ENCODE measurements at regions not wholly inside any gene's neighbourhood (a gene's known extent, or its start where the extent isn't known, plus 50 kb on each side); places are given as distances from the start of the nearest gene placed in this dataset.
A peak's percentile ranks its signal among the peaks of the same experiment; 100 is the strongest.

GRCh38 chr10:28432210-28432676, 100.7 kb upstream of the WAC start:
- Histone ChIP-seq H2AK5ac (ENCODE audit: low read depth, low read length) (no peak overlapping the region), H3K4me3 (ENCODE audit: extremely low read depth in 1 of 4, insufficient read depth in 2 of 4, low read depth in 3 of 4, low read length in 4 of 4) (no peak overlapping the region), H4K91ac (replicated peaks; ENCODE audit: insufficient read length, low read length) (no peak overlapping the region), H3K4me1 (replicated peaks in 1 of 4; ENCODE audit: control insufficient read depth in 3 of 4, insufficient read depth in 4 of 4, low read length in 3 of 4) (no peaks in the 10 kb centered on the region), H3K9me3 (ENCODE audit: insufficient read depth in 2 of 2, low read depth in 1 of 2, low read length in 1 of 2) (no peaks in the 10 kb centered on the region), H4K20me1 (replicated peaks in 1 of 2; ENCODE audit: control insufficient read depth in 1 of 2, insufficient read depth in 2 of 2, low read length in 2 of 2) (no peaks in the 10 kb centered on the region), H2BK5ac (ENCODE audit: low read depth, low read length) (no peak overlapping the region), H3K18ac (ENCODE audit: extremely low read depth, low read length) (peak overlapping the region; percentile 52; the same call in 1 of the 2 replicates), H3K14ac (ENCODE audit: insufficient read length) (no peak overlapping the region), H3K4ac (replicated peaks; ENCODE audit: insufficient read length, low read depth, low read length) (no peak overlapping the region), H3K56ac (replicated peaks; ENCODE audit: insufficient read length, low read depth, low read length) (no peak overlapping the region), H4K8ac (ENCODE audit: extremely low read depth, insufficient read depth, low read length) (no peak overlapping the region), H3K23ac (ENCODE audit: insufficient read length) (no peak overlapping the region), H3K27me3 (replicated peaks in 1 of 4; ENCODE audit: control insufficient read depth in 3 of 4, extremely low read depth in 1 of 4, insufficient read depth in 3 of 4, low read length in 3 of 4) (no peaks in the 10 kb centered on the region), H2AFZ (ENCODE audit: low read length) (peak overlapping the region; percentile 96; the same call in 1 of the 2 replicates), H2BK20ac (ENCODE audit: low read length) (no peak overlapping the region), H2BK12ac (ENCODE audit: low read depth, low read length) (no peak overlapping the region), H2BK120ac (replicated peaks; ENCODE audit: low read depth, low read length) (no peak overlapping the region), H3K23me2 (ENCODE audit: low read depth, low read length) (no peaks in the 10 kb centered on the region), H4K5ac (ENCODE audit: insufficient read length, low read depth, low read length) (no peak overlapping the region), H2BK15ac (ENCODE audit: low read length) (no peak overlapping the region), H3K9ac (replicated peaks in 1 of 4; ENCODE audit: extremely low read depth in 1 of 4, low read depth in 3 of 4, low read length in 3 of 4) (no peak overlapping the region), H3K27ac (ENCODE audit: low read depth, low read length) (no peak overlapping the region), H3K79me2 (ENCODE audit: control insufficient read depth in 1 of 2, insufficient read depth in 2 of 2, low read length in 2 of 2) (no peaks in the 10 kb centered on the region), H3K4me2 (ENCODE audit: insufficient read depth in 1 of 2, low read depth in 2 of 2, low read length in 2 of 2) (no peak overlapping the region), H3K36me3 (ENCODE audit: control insufficient read depth in 2 of 4, insufficient read depth in 4 of 4, low read length in 3 of 4) (no peaks in the 10 kb centered on the region), H3K79me1 (ENCODE audit: low read depth, low read length) (no peaks in the 10 kb centered on the region)
- CTCF ChIA-PET (ENCODE audit: partially characterized antibody), result interaction anchor here (0.6 to 2.2 kb wide), 5 partner anchors 12 to 557 kb away, joined by 3 to 12 read pairs (median 3); no protein-coding TSS in a partner anchor
- TF ChIP-seq TCF12 (IDR thresholded peaks at IDR 0.05; ENCODE audit: low read depth, low read length) (0 out of 2 replicates have a peak, but pooled peaks have one; percentile 11), HDAC2 (IDR thresholded peaks at IDR 0.05; ENCODE audit: borderline replicate concordance in 1 of 2, low read depth in 2 of 2, low read length in 2 of 2) (0 out of 4 replicates have a peak, but pooled peaks of 1 of the 2 experiments have one; percentile 70), TAF1 (IDR thresholded peaks at IDR 0.05; ENCODE audit: low read depth, low read length) (no peak), ASH2L (IDR thresholded peaks at IDR 0.05; ENCODE audit: low read length) (no peak), YY1 (IDR thresholded peaks at IDR 0.05; ENCODE audit: low read depth, low read length) (peak; percentile 86), CEBPB (IDR thresholded peaks at IDR 0.05; ENCODE audit: low read depth, low read length) (no peak), RAD21 (IDR thresholded peaks at IDR 0.05 in 1 of 2, conservative IDR thresholded peaks at IDR 0.05 in 1 of 2; ENCODE audit: low read depth in 2 of 2, low read length in 2 of 2) (peak; percentile 85 to 87)
- TF ChIP-seq, protein P1, sequence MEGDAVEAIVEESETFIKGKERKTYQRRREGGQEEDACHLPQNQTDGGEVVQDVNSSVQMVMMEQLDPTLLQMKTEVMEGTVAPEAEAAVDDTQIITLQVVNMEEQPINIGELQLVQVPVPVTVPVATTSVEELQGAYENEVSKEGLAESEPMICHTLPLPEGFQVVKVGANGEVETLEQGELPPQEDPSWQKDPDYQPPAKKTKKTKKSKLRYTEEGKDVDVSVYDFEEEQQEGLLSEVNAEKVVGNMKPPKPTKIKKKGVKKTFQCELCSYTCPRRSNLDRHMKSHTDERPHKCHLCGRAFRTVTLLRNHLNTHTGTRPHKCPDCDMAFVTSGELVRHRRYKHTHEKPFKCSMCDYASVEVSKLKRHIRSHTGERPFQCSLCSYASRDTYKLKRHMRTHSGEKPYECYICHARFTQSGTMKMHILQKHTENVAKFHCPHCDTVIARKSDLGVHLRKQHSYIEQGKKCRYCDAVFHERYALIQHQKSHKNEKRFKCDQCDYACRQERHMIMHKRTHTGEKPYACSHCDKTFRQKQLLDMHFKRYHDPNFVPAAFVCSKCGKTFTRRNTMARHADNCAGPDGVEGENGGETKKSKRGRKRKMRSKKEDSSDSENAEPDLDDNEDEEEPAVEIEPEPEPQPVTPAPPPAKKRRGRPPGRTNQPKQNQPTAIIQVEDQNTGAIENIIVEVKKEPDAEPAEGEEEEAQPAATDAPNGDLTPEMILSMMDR (IDR thresholded peaks at IDR 0.05; ENCODE audit: control extremely low read depth in 1 of 3, insufficient read depth in 1 of 3, low read depth in 1 of 3, low read length in 3 of 3), result peak; percentile 34 to 79 (median 71)
- peak; percentile 39 to 51 for DNase-seq (ENCODE audit: low read depth in 1 of 2, low spot score in 2 of 2)
- 26% methylated on average over 9 of the region's 9 CpGs; no CpG with 5 or more reads in 1 of the 2 experiments for WGBS, 2 experiments (ENCODE audit: extremely low coverage in 1 of 2, insufficient coverage in 1 of 2, insufficient read length in 1 of 2, insufficient replicate concordance in 2 of 2, low coverage in 1 of 2, low lambda C conversion rate in 2 of 2, missing lambda C conversion rate in 1 of 2)
- peak; percentile 88 for FAIRE-seq
- POLR2A ChIA-PET (ENCODE audit: partially characterized antibody), result interaction anchor here (1.5 to 2.1 kb wide), 2 partner anchors 100 to 102 kb away, joined by 4 to 5 read pairs; partner anchors contain the start of gene WAC

Data from H1 (cell line).